H1 (cell line): ENCODE measurements at regions not wholly inside any gene's neighbourhood (a gene's known extent, or its start where the extent isn't known, plus 50 kb on each side); places are given as distances from the start of the nearest gene placed in this dataset.

Experiments used
- CHD7 ChIP-seq: fragments of 300-600 bp; sonication (generic); IDR thresholded peaks from 2 replicates; pipeline ENCODE4 v1.7.1; 2012; ENCODE audit warnings: low read length, moderate library complexity, mild to moderate bottlenecking, inconsistent platforms; ENCODE audit not compliant: insufficient replicate concordance
- HDAC6 ChIP-seq: IDR thresholded peaks from one replicate; pipeline ENCODE4 v1.7.1; 2012; ENCODE audit warnings: low read depth, mild to moderate bottlenecking, inconsistent platforms, low read length, moderate library complexity
- SAP30 ChIP-seq: fragments of 300-600 bp; sonication (generic); IDR thresholded peaks from 2 replicates; pipeline ENCODE4 v1.7.1; 2012; ENCODE audit warnings: low read length, moderate library complexity, mild to moderate bottlenecking, inconsistent platforms; ENCODE audit not compliant: insufficient read depth, insufficient replicate concordance
- SIN3A ChIP-seq, 2 experiments: IDR thresholded peaks in 1 of 2; conservative IDR thresholded peaks in 1 of 2; 2 replicates each; pipeline ENCODE4 v1.6.1; 2011 to 2012; ENCODE audit warnings: low read length in 2 of 2, improper control_type of control experiment in 1 of 2, low read depth in 1 of 2, mild to moderate bottlenecking in 1 of 2
- SP1 ChIP-seq: IDR thresholded peaks from 2 replicates; pipeline ENCODE4 v1.6.1; 2011; ENCODE audit warnings: low read depth, low read length

- TF ChIP-seq CHD7 (no peak), SIN3A (conservative IDR thresholded peaks at IDR 0.05 in 1 of 2, IDR thresholded peaks at IDR 0.05 in 1 of 2; ENCODE audit: low read depth in 1 of 2, low read length in 2 of 2) (no peak), SP1 (no peak), HDAC6 (no peak), SAP30 (no peak)
Observed at GRCh38 chr7:123329988-123330643, 130.3 kb upstream of the SLC13A1 start (continued).
